ENCODE measurements at regions not wholly inside any gene's neighbourhood (a gene's known extent, or its start where the extent isn't known, plus 50 kb on each side); places are given as distances from the start of the nearest gene placed in this dataset.

GRCh38 chr11:11143849-11144248 is 209.2 kb downstream of the CSNK2A3 start:
- Histone ChIP-seq H3K27ac (no peak overlapping the region), H3K9me3 (ENCODE audit: control insufficient read depth, low read length) (no peaks in the 10 kb centered on the region), H3K4me2 (ENCODE audit: low read length) (no peak overlapping the region), H2AFZ (no peak overlapping the region), H3K79me2 (no peaks in the 10 kb centered on the region), H3K4me3 (ENCODE audit: low read depth, low read length) (no peak overlapping the region), H3K4me1 (peaks cover 2% of the 10 kb centered on the region), H3K27me3 (ENCODE audit: control insufficient read depth, insufficient read depth, low read length) (no peaks in the 10 kb centered on the region), H3K9ac (no peak overlapping the region), H3K36me3 (ENCODE audit: control insufficient read depth, insufficient read depth, low read length) (no peaks in the 10 kb centered on the region)
- TF ChIP-seq, protein P1, sequence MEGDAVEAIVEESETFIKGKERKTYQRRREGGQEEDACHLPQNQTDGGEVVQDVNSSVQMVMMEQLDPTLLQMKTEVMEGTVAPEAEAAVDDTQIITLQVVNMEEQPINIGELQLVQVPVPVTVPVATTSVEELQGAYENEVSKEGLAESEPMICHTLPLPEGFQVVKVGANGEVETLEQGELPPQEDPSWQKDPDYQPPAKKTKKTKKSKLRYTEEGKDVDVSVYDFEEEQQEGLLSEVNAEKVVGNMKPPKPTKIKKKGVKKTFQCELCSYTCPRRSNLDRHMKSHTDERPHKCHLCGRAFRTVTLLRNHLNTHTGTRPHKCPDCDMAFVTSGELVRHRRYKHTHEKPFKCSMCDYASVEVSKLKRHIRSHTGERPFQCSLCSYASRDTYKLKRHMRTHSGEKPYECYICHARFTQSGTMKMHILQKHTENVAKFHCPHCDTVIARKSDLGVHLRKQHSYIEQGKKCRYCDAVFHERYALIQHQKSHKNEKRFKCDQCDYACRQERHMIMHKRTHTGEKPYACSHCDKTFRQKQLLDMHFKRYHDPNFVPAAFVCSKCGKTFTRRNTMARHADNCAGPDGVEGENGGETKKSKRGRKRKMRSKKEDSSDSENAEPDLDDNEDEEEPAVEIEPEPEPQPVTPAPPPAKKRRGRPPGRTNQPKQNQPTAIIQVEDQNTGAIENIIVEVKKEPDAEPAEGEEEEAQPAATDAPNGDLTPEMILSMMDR (IDR thresholded peaks at IDR 0.05): no peak

DNA sequence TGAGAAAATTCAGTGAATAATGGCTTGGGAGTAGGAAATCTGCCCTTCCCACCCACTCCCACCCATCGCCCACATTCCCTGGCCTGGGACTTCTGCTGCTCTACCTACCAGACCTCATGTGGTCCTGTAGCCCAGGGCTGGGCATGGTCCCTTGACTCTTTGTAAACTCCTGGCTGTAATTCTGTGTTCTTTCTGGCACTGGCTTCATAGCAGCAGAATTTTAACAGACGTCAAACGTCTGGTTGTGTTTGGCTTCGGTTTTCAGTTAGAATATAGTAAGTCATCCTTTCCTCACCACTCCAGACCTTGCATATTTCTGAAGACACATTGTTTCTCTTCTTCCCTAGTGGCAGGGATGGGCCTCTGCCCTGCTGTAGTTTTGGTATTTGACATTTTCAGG is 210.6 kb downstream of the CSNK2A3 start:
- Histone ChIP-seq H3K9ac (no peak overlapping the region), H3K4me1 (peaks cover 2% of the 10 kb centered on the region), H3K79me2 (no peaks in the 10 kb centered on the region), H3K27me3 (ENCODE audit: control insufficient read depth, insufficient read depth, low read length) (no peaks in the 10 kb centered on the region), H2AFZ (no peak overlapping the region), H3K4me2 (ENCODE audit: low read length) (no peak overlapping the region), H3K4me3 (ENCODE audit: low read depth, low read length) (no peak overlapping the region), H3K9me3 (ENCODE audit: control insufficient read depth, low read length) (no peaks in the 10 kb centered on the region), H3K27ac (no peak overlapping the region), H3K36me3 (ENCODE audit: control insufficient read depth, insufficient read depth, low read length) (no peaks in the 10 kb centered on the region)
- TF ChIP-seq, protein P1 (IDR thresholded peaks at IDR 0.05): no peak

DNA sequence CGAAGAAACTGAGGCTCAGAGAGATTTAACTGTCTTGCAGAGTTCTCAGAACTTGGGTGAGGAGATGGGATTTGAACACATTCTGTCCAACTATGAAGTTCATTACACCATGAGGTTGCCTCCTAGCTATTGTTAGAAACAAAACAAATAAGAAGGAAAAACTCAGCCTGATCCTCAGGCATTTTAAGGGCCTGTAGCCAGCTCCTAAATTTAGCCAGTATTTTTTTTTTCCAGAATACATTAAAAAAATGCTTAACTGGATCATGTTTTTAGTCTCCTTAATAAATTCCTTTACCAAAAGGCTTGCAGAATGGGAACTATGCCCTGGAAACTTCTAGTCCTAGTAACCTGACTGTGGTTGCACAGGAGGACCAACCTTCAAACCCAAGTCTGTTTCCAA is 212.0 kb downstream of the CSNK2A3 start:
- Histone ChIP-seq H3K79me2 (no peaks in the 10 kb centered on the region), H3K27ac (no peak overlapping the region), H2AFZ (peak overlapping the region; percentile 42), H3K4me2 (ENCODE audit: low read length) (no peak overlapping the region), H3K9me3 (ENCODE audit: control insufficient read depth, low read length) (no peaks in the 10 kb centered on the region), H3K4me3 (ENCODE audit: low read depth, low read length) (no peak overlapping the region), H3K9ac (no peak overlapping the region), H3K27me3 (ENCODE audit: control insufficient read depth, insufficient read depth, low read length) (no peaks in the 10 kb centered on the region), H3K36me3 (ENCODE audit: control insufficient read depth, insufficient read depth, low read length) (no peaks in the 10 kb centered on the region), H3K4me1 (peaks cover 4% of the 10 kb centered on the region)
- TF ChIP-seq, protein P1 (IDR thresholded peaks at IDR 0.05): no peak

- no peaks in the 10 kb centered on the region for H3K79me2 ChIP-seq
- H3K27me3 ChIP-seq (ENCODE audit: control insufficient read depth, insufficient read depth, low read length): no peaks in the 10 kb centered on the region
- H3K27ac ChIP-seq: no peak overlapping the region
- no peak overlapping the region for H3K4me2 ChIP-seq (ENCODE audit: low read length)
- no peak overlapping the region for H3K4me3 ChIP-seq (ENCODE audit: low read depth, low read length)
- peaks cover 4% of the 10 kb centered on the region for H3K4me1 ChIP-seq
- H2AFZ ChIP-seq: no peak overlapping the region
- H3K36me3 ChIP-seq (ENCODE audit: control insufficient read depth, insufficient read depth, low read length): no peaks in the 10 kb centered on the region
- H3K9me3 ChIP-seq (ENCODE audit: control insufficient read depth, low read length): no peaks in the 10 kb centered on the region
- no peak overlapping the region for H3K9ac ChIP-seq
- TF ChIP-seq, protein P1 (IDR thresholded peaks at IDR 0.05): no peak
These were observed 212.5 kb downstream of the CSNK2A3 start for GRCh38 chr11:11140510-11140909.

DNA sequence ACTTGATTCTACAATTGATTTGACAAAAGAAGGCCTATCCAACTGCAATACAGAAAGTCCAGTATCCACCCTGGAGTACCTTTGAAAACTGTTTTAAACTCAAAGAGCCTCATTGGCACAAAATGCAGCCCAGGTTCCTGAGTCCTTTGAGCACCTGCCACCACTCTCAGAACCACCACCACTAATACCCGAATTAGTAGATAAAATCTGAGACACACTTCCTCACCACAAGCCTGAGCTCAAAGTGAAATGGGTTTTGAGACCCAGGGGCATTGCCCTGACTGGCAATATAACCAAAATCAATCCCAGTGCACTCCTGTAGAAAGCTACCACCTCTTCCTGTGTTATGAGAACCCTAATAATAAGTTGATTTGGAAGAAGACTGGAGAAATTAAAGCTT is 215.7 kb downstream of the CSNK2A3 start:
- peaks cover 4% of the 10 kb centered on the region for H3K4me1 ChIP-seq
- no peaks in the 10 kb centered on the region for H3K79me2 ChIP-seq
- no peaks in the 10 kb centered on the region for H3K36me3 ChIP-seq (ENCODE audit: control insufficient read depth, insufficient read depth, low read length)
- H2AFZ ChIP-seq: no peak overlapping the region
- no peak overlapping the region for H3K27ac ChIP-seq
- no peak overlapping the region for H3K4me3 ChIP-seq (ENCODE audit: low read depth, low read length)
- no peak overlapping the region for H3K9ac ChIP-seq
- no peak overlapping the region for H3K4me2 ChIP-seq (ENCODE audit: low read length)
- no peaks in the 10 kb centered on the region for H3K27me3 ChIP-seq (ENCODE audit: control insufficient read depth, insufficient read depth, low read length)
- no peaks in the 10 kb centered on the region for H3K9me3 ChIP-seq (ENCODE audit: control insufficient read depth, low read length)
- TF ChIP-seq, protein P1 (IDR thresholded peaks at IDR 0.05): no peak
